Umbilical cord (tissue), 1 donor: ENCODE measurements at regions not wholly inside any gene's neighbourhood (a gene's known extent, or its start where the extent isn't known, plus 50 kb on each side); places are given as distances from the start of the nearest gene placed in this dataset.
"Not testable (repeated sequence)": the region's sequence is repeated elsewhere in the genome, so short reads cannot be mapped to it uniquely, and the experiment has no call there.

Source experiments
- DNase-seq: peaks from one replicate; pipeline ENCODE4 v3.0.0-alpha.2; 2015; ENCODE audit warnings: low spot score

- DNase-seq = peak; percentile 65
Observed at GRCh38 chr9:134526584-134527477, 114.8 kb upstream of the COL5A1 start.

DNA sequence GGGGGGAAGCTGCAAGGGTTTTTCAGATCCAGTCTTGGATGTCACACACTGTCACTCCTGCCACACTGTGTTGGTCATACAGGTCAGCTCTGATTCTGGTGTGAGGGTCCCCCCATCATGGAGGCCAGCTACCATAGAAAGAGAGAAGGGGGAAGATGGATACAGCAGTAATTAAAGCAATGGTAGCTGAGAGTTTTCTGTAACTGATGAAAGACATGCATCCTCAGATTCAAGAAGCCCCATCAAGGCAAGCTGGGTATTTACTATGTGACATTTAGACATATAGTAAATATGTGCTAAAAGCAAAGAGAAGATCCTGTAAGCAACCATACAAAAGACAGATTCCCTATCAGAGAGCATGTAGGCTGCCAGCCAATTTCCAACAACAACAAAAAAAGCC, 110.9 kb upstream of the COL5A1 start:
- no peak for DNase-seq

- DNase-seq = no peak
Observed at GRCh38 chr9:134531220-134531970, 110.2 kb upstream of the COL5A1 start.

DNA sequence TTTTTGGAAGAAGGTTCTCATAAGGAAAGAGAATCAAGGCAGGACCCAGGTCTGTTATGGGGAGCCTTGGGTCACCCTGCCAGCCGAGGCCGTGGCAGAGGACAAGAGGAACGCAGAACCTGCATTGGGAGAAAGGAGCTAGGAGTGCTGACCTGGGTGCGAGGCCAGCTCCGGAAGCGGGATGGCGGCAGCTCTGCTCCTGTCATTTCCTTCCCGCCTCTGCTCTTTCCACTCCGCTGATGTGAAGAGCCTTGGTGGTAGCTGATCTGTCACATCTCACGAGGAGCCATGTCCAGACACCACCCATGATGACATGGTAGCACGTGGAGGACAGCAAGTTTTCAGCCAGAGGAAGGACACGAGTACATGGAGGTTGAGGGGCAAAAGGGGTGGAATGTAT, 109.5 kb upstream of the COL5A1 start:
- no peak for DNase-seq

DNA sequence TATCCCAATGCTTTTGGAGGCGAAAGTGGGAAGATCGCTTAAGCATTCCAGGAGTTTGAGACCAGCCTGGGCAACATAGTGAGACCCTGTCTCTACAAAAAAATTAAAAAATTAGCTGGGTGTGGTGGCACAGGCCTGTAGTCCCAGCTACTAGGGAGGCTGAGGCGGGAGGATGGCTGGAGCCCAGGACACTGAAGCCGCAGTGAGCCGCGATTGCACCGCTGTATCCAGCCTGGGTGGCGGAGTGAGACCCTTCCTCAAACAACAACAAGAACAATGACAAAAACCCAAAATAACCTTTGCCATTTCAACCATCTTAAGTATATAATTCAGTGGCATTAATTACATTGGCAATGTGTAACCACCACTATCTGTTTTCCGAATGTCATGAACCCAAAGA, 108.9 kb upstream of the COL5A1 start:
- not testable (repeated sequence) for DNase-seq

DNA sequence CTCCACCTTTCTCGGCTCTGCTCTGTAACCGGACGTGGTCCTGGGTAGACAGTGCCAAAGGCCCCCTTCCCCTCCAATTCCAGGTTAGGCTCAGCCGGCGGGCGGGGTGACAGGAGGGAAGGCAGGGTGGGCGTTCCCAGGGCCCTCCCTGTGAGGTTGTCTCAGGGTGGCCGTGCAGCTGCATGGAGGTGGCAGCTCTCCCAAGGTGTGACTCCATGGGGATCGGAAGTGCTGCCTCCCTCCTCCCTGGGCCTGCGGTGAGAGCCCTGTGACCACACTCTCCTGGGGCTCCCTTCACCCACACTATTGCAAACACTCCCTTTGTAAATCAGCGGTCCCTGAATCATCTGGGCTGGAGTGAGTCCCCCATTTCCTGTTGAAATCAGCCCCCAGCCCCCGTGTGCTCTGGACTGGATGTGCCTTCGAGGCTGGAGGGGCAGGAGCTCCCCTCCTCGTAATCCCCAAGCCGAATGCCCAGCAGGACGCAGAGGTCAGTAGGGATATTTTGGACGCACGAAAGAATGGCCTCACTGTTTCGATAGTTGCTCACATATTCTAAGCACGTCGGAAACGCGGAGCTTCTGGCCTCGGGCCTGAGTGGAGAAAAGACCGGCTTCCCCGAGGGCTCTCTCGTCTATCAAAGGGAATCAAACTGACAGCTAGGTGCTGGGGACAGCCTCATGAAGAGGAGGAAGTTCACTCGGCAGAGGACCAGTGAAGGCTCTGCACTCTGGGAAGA, 107.6 kb upstream of the COL5A1 start:
- DNase-seq = no peak

GRCh38 chr9:134534661-134535080, 106.9 kb upstream of the COL5A1 start:
- no peak for DNase-seq

DNA sequence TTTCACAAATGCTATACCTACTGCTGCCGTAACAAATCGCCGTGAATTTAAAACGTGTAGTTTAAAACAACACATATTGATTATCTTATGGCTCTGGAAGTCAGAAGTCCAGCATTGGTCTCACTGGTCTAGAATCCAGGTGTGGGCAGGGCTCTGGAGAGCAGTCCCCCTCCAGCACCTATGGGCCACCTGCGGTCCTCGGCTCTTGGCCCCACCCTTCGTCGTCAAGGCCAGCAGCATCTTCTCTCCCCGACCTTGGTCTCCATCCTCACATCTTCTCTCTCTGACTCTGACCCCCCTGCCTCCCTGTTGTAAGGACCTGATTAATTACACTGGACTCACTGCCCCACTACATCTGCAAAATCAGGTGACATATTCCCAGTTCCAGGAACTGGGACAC, 106.4 kb upstream of the COL5A1 start:
- no peak for DNase-seq

DNA sequence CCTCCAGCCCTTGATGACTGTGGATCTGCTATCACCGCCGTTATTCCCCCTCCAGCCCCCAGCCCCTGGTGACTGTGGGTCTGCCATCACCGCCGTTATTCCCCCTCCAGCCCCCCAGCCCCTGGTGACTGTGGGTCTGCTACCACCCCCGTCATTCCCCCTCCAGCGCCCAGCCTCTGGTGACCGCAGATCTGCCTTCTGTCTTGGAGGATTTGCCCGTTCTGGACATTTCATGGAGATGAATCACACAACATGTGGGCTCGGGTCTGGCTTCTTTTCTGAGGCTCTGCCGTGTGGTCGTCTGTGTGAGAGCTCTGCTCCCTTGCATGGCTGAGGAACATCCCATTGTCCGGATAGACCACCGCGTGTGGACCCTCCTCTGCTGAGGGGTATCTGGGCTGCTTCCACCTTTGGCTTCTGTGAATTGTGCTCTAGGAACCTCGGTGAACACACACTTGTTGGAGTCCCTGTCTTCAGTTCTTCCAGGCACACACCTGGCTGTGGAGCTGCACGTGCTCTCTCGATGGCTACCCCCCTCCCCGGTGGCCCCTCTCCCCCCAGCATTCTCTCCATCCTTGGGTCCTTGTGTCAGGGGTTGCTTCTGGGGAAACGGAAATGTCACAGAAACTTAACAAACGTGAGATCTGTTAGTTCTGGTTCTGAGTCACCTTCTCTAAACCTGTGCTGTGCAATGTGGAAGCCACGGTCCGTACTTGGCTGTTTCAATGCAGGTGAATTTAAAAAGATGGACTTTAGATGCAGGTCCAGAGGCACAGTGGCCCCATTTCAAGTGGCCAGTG, 105.3 kb upstream of the COL5A1 start:
- peak; percentile 92 for DNase-seq

DNA sequence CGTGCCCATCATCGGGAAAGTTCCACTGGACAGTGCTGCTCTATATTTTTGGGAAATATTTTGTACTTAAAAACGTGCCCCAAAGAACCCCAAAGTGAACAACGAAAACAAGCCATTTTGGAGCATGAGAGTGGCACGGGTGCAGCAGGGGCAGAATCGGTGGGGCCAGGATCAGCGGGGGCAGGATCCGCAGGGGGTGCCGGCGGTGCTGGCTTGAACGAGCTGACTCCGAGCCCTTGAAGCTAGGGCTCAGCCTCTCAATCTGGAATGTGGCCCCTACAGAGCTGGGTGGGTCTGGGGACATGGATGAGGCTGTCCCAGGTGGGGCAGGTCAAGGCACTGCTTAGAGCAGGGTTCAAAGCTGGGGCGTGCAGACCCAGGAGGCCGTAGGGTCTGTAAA, 104.7 kb upstream of the COL5A1 start:
- no peak for DNase-seq

- DNase-seq = peak; percentile 69
Observed at GRCh38 chr9:134537951-134538641, 103.5 kb upstream of the COL5A1 start.

GRCh38 chr9:134538856-134539566, 102.6 kb upstream of the COL5A1 start:
- no peak for DNase-seq

GRCh38 chr9:134539586-134540194, 101.9 kb upstream of the COL5A1 start:
- DNase-seq = no peak

- DNase-seq = no peak
Observed at GRCh38 chr9:134540276-134541096, 101.1 kb upstream of the COL5A1 start.

- no peak for DNase-seq
Observed at GRCh38 chr9:134541097-134541747, 100.4 kb upstream of the COL5A1 start.

DNA sequence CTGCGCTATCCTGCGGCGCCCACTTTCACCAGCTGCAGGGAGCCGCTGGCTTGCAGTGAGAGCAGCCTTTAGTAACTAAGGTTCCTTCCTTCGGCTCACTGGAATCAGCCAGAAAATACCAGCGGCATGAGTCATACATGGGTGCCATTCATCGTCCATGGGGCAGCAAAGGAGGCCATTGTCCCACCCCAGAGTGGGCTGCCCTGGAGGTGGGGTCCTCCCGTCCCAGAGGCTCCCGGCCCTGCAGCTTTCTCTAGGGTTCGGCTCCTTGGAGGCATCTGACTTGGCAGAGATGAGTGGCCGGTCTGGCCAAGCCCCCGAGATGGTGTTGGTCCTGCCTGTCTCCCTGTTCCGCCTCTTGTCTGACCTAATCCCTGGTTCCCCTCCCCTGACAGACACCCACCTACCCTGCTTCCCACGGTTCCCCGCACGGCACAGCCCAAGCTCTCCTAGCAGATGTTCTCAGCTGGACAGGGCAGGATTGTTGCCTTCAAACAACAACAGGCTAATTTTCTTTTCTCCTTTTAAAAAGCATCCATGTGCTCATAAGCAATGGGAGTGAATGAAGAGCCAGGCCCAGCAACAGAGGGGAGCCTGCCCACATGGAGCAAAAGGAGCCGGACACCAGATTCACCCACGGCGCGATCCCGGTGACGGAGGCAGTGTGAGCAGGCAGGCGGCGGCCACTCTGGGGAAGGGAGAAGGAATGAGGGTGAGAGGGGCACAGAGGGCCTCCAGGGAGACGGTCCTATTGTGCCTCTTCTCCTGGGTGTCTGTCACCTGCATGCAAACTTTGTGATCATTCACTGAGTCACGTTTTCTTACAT, 97.0 kb upstream of the COL5A1 start:
- peak; percentile 89 for DNase-seq

DNA sequence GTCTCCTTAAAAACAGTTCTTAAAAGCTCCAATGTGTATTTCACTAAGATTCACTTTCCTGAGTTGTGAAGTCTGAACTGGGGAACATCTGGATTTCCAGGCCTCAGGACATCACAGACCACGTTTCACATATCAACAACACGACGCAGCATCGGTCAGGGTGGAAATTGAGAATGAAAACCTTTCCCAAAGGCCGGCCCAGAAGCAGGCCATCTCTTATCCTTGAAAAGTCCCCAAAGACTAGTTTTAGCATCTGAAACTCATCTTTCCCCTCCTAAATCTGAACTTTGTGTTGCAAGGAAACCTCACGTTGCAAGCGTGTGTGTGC, 96.4 kb upstream of the COL5A1 start:
- DNase-seq = peak; percentile 61
